SK-N-SH (cell line): ENCODE measurements at regions not wholly inside any gene's neighbourhood (a gene's known extent, or its start where the extent isn't known, plus 50 kb on each side); places are given as distances from the start of the nearest gene placed in this dataset.

Experiments used
- CTCF ChIP-seq: fragments of 200-600 bp; sonication (generic); IDR thresholded peaks from 2 replicates; pipeline ENCODE4 v1.6.1; 2017; ENCODE audit warnings: antibody characterized with exemption, mild to moderate bottlenecking, moderate library complexity
- EZH2phosphoT487 ChIP-seq: fragments of 200-600 bp; sonication (generic); IDR thresholded peaks from 2 replicates; pipeline ENCODE4 v1.6.1; 2017; ENCODE audit warnings: low read depth, mixed run types, mild to moderate bottlenecking, antibody characterized with exemption, moderate library complexity, borderline replicate concordance
- IRF3 ChIP-seq: fragments of 150-350 bp; IDR thresholded peaks from 2 replicates; pipeline ENCODE4 v1.6.1; 2016; ENCODE audit warnings: mild to moderate bottlenecking, low read depth, low read length
- MXI1 ChIP-seq: IDR thresholded peaks from 2 replicates; pipeline ENCODE4 v1.6.1; 2012; ENCODE audit warnings: mild to moderate bottlenecking, low read depth, low read length, improper control_type of control experiment
- RCOR1 ChIP-seq: fragments of 150-350 bp; IDR thresholded peaks from 2 replicates; pipeline ENCODE4 v1.6.1; 2017; ENCODE audit warnings: antibody characterized with exemption, low read length
- SMC3 ChIP-seq: IDR thresholded peaks from 2 replicates; pipeline ENCODE4 v1.6.1; 2012; ENCODE audit warnings: low read depth, low read length, improper control_type of control experiment
- TAF1 ChIP-seq: IDR thresholded peaks from 2 replicates; pipeline ENCODE4 v1.6.1; 2012; ENCODE audit warnings: low read depth, mild to moderate bottlenecking, low read length, moderate library complexity, borderline replicate concordance
- TEAD4 ChIP-seq: IDR thresholded peaks from 2 replicates; pipeline ENCODE4 v1.4.0; 2012; ENCODE audit warnings: mild to moderate bottlenecking, borderline replicate concordance; ENCODE audit not compliant: insufficient read depth
- USF2 ChIP-seq: fragments of 150-350 bp; IDR thresholded peaks from 2 replicates; pipeline ENCODE4 v1.6.1; 2017; ENCODE audit warnings: antibody characterized with exemption, low read length, low read depth, borderline replicate concordance

- TF ChIP-seq CTCF (no peak), MXI1 (no peak), TAF1 (no peak), IRF3 (no peak), EZH2phosphoT487 (no peak), USF2 (no peak), RCOR1 (no peak), TEAD4 (no peak), SMC3 (no peak)
Measured at GRCh38 chr2:4134551-4135550, 431.5 kb downstream of the DCDC2C start.
